H1 (cell line): ENCODE measurements at regions not wholly inside any gene's neighbourhood (a gene's known extent, or its start where the extent isn't known, plus 50 kb on each side); places are given as distances from the start of the nearest gene placed in this dataset.

Source experiments
- CTCF ChIA-PET: fragments of 300-600 bp; sonication (Branson Sonifier 250); formaldehyde crosslinking; loops from one replicate; lab custom pipeline; 2021; ENCODE audit not compliant: partially characterized antibody; lab: Charles Lee
- POLR2A ChIA-PET: fragments of 300-600 bp; sonication (Branson Sonifier 250); formaldehyde crosslinking; loops from one replicate; lab custom pipeline; 2021; ENCODE audit warnings: inconsistent platforms; ENCODE audit not compliant: partially characterized antibody; lab: Charles Lee
- DNase-seq, 2 experiments: peaks; one replicate each; pipeline versions ENCODE4 v3.0.0 to v3.0.0-alpha.2; 2010 to 2022; ENCODE audit warnings: low spot score in 2 of 2, low read depth in 1 of 2, mixed read lengths in 1 of 2
- FAIRE-seq: peaks from 2 replicates; lab custom pipeline; 2011; peaks lifted over from hg19 to GRCh38; lab: Jason Lieb, UNC
- H2AFZ ChIP-seq: 2 replicates; pipeline ENCODE4 v1.8.1; 2012; ENCODE audit warnings: low read length, inconsistent platforms
- H2AK5ac ChIP-seq: 2 replicates; pipeline ENCODE4 v1.6.1; 2013; ENCODE audit warnings: low read depth, low read length
- H2BK120ac ChIP-seq: replicated peaks from 2 replicates; pipeline ENCODE3; 2013; ENCODE audit warnings: low read depth, low read length, inconsistent platforms
- H2BK12ac ChIP-seq: 2 replicates; pipeline ENCODE4 v1.6.1; 2013; ENCODE audit warnings: low read depth, low read length
- H2BK15ac ChIP-seq: 2 replicates; pipeline ENCODE4 v1.6.1; 2013; ENCODE audit warnings: low read length
- H2BK20ac ChIP-seq: 2 replicates; pipeline ENCODE4 v1.6.1; 2013; ENCODE audit warnings: low read length
- H2BK5ac ChIP-seq: 2 replicates; pipeline ENCODE4 v1.6.1; 2013; ENCODE audit warnings: low read depth, low read length
- H3K14ac ChIP-seq: 2 replicates; pipeline ENCODE4 v1.6.1; 2013; ENCODE audit warnings: inconsistent platforms; ENCODE audit not compliant: insufficient read length
- H3K18ac ChIP-seq: 2 replicates; pipeline ENCODE4 v1.6.1; 2013; ENCODE audit warnings: low read length; ENCODE audit errors: extremely low read depth
- H3K23ac ChIP-seq: 2 replicates; pipeline ENCODE4 v1.6.1; 2013; ENCODE audit warnings: inconsistent platforms; ENCODE audit not compliant: insufficient read length
- H3K23me2 ChIP-seq: 2 replicates; pipeline ENCODE4 v1.6.1; 2013; ENCODE audit warnings: low read depth, low read length
- H3K27ac ChIP-seq: 2 replicates; pipeline ENCODE4 v1.6.1; 2011; ENCODE audit warnings: low read depth, low read length, inconsistent platforms
- H3K27me3 ChIP-seq, 4 experiments: replicated peaks in 1 of 4; 1 replicate in 1 of 4; 2 replicates in 3 of 4; pipeline versions ENCODE4 v1.6.1 to v1.8.1; 2011 to 2013; ENCODE audit warnings: low read length in 3 of 4, mild to moderate bottlenecking in 3 of 4, inconsistent platforms in 2 of 4, mixed read lengths in 2 of 4, moderate library complexity in 1 of 4; ENCODE audit not compliant: control insufficient read depth in 3 of 4, insufficient read depth in 3 of 4; ENCODE audit errors: extremely low read depth in 1 of 4
- H3K36me3 ChIP-seq, 4 experiments: 2 replicates each; pipeline versions ENCODE4 v1.6.1 to v1.8.1; 2011 to 2013; ENCODE audit warnings: mild to moderate bottlenecking in 4 of 4, low read length in 3 of 4, moderate library complexity in 2 of 4, control low read depth in 1 of 4, inconsistent platforms in 1 of 4; ENCODE audit not compliant: insufficient read depth in 4 of 4, control insufficient read depth in 2 of 4
- H3K4ac ChIP-seq: replicated peaks from 2 replicates; pipeline ENCODE3; 2013; ENCODE audit warnings: low read length, low read depth, mixed read lengths, inconsistent platforms; ENCODE audit not compliant: insufficient read length
- H3K4me1 ChIP-seq, 4 experiments: replicated peaks in 1 of 4; 1 replicate in 1 of 4; 2 replicates in 3 of 4; pipeline versions ENCODE4 v1.6.1 to v1.8.1; 2011 to 2013; ENCODE audit warnings: low read length in 3 of 4, inconsistent platforms in 2 of 4, mixed read lengths in 1 of 4; ENCODE audit not compliant: insufficient read depth in 4 of 4, control insufficient read depth in 3 of 4
- H3K4me2 ChIP-seq, 2 experiments: 2 replicates each; pipeline versions ENCODE4 v1.6.1 to v1.8.1; 2011 to 2013; ENCODE audit warnings: low read depth in 2 of 2, low read length in 2 of 2, control low read depth in 1 of 2, inconsistent platforms in 1 of 2, mild to moderate bottlenecking in 1 of 2; ENCODE audit not compliant: insufficient read depth in 1 of 2
- H3K4me3 ChIP-seq, 4 experiments: fragments of 200-600, 300-600 bp in 1 of 4; sonication (generic), shearing (Covaris generic), sonication (Bioruptor Twin) in 1 of 4; 2 replicates each; pipeline versions ENCODE4 v1.5.1 to v1.8.1; 2011 to 2016; ENCODE audit warnings: low read length in 4 of 4, low read depth in 3 of 4, control low read depth in 2 of 4, inconsistent platforms in 2 of 4, mild to moderate bottlenecking in 2 of 4, mixed read lengths in 1 of 4, moderate library complexity in 1 of 4; ENCODE audit not compliant: insufficient read depth in 2 of 4; ENCODE audit errors: extremely low read depth in 1 of 4
- H3K56ac ChIP-seq: replicated peaks from 2 replicates; pipeline ENCODE3; 2013; ENCODE audit warnings: low read depth, mild to moderate bottlenecking, mixed read lengths, low read length, inconsistent platforms; ENCODE audit not compliant: insufficient read length
- H3K79me1 ChIP-seq: 2 replicates; pipeline ENCODE4 v1.6.1; 2013; ENCODE audit warnings: low read depth, low read length, control low read depth
- H3K79me2 ChIP-seq, 2 experiments: 2 replicates each; pipeline versions ENCODE4 v1.6.1 to v1.8.1; 2012 to 2013; ENCODE audit warnings: low read length in 2 of 2, mild to moderate bottlenecking in 2 of 2, inconsistent platforms in 1 of 2; ENCODE audit not compliant: insufficient read depth in 2 of 2, control insufficient read depth in 1 of 2
- H3K9ac ChIP-seq, 4 experiments: replicated peaks in 1 of 4; 1 replicate in 1 of 4; 2 replicates in 3 of 4; pipeline versions ENCODE4 v1.6.1 to v1.8.1; 2011 to 2013; ENCODE audit warnings: low read depth in 3 of 4, low read length in 3 of 4, control low read depth in 2 of 4, mild to moderate bottlenecking in 2 of 4, moderate library complexity in 2 of 4, inconsistent platforms in 1 of 4; ENCODE audit errors: extremely low read depth in 1 of 4
- H3K9me3 ChIP-seq, 2 experiments: 2 replicates each; pipeline versions ENCODE4 v1.6.1 to v1.8.1; 2012 to 2013; ENCODE audit warnings: mild to moderate bottlenecking in 2 of 2, moderate library complexity in 2 of 2, control low read depth in 1 of 2, inconsistent platforms in 1 of 2, low read depth in 1 of 2, low read length in 1 of 2, mixed read lengths in 1 of 2; ENCODE audit not compliant: insufficient read depth in 2 of 2
- H4K20me1 ChIP-seq, 2 experiments: replicated peaks in 1 of 2; 2 replicates each; pipeline versions ENCODE3 to v1.8.1; 2011 to 2013; ENCODE audit warnings: inconsistent platforms in 2 of 2, low read length in 2 of 2, mild to moderate bottlenecking in 1 of 2; ENCODE audit not compliant: insufficient read depth in 2 of 2, control insufficient read depth in 1 of 2
- H4K5ac ChIP-seq: 2 replicates; pipeline ENCODE4 v1.6.1; 2013; ENCODE audit warnings: low read length, low read depth, mixed read lengths, inconsistent platforms; ENCODE audit not compliant: insufficient read length
- H4K8ac ChIP-seq: 2 replicates; pipeline ENCODE4 v1.8.0; 2013; ENCODE audit warnings: mild to moderate bottlenecking, moderate library complexity, low read length, inconsistent platforms; ENCODE audit not compliant: insufficient read depth; ENCODE audit errors: extremely low read depth
- H4K91ac ChIP-seq: replicated peaks from 2 replicates; pipeline ENCODE3; 2013; ENCODE audit warnings: low read length, mixed read lengths, inconsistent platforms; ENCODE audit not compliant: insufficient read length
- CTCF ChIP-seq, 3 experiments: IDR thresholded peaks; 1 replicate in 2 of 3; 2 replicates in 1 of 3; pipeline versions ENCODE4 v1.5.1 to v1.6.1; 2011; ENCODE audit warnings: low read length in 3 of 3, mild to moderate bottlenecking in 3 of 3, inconsistent platforms in 2 of 3, low read depth in 1 of 3, moderate library complexity in 1 of 3; ENCODE audit not compliant: insufficient read depth in 1 of 3; ENCODE audit errors: control extremely low read depth in 1 of 3
- EGR1 ChIP-seq: IDR thresholded peaks from 2 replicates; pipeline ENCODE4 v1.6.1; 2011; ENCODE audit warnings: low read depth, low read length, borderline replicate concordance
- EZH2 ChIP-seq: fragments of 200-600 bp; sonication (generic); IDR thresholded peaks from 2 replicates; pipeline ENCODE4 v1.7.1; 2012; ENCODE audit warnings: low read depth, mild to moderate bottlenecking, moderate library complexity, low read length, inconsistent platforms; ENCODE audit not compliant: severe bottlenecking
- MAFK ChIP-seq: IDR thresholded peaks from 2 replicates; pipeline ENCODE4 v1.6.1; 2012; ENCODE audit warnings: low read depth, mild to moderate bottlenecking, improper control_type of control experiment, low read length
- RNF2 ChIP-seq: fragments of 200-900, 300-1000 bp; sonication (generic); IDR thresholded peaks from 2 replicates; pipeline ENCODE4 v1.7.1; 2016; ENCODE audit warnings: borderline replicate concordance, low read depth, mild to moderate bottlenecking, antibody characterized with exemption, low read length; ENCODE audit not compliant: poor library complexity, severe bottlenecking; ENCODE audit errors: missing control alignments
- RXRA ChIP-seq: IDR thresholded peaks from 2 replicates; pipeline ENCODE4 v1.6.1; 2011; ENCODE audit warnings: low read depth, mild to moderate bottlenecking, low read length, moderate library complexity; ENCODE audit not compliant: insufficient read depth
- SAP30 ChIP-seq: fragments of 300-600 bp; sonication (generic); IDR thresholded peaks from 2 replicates; pipeline ENCODE4 v1.7.1; 2012; ENCODE audit warnings: low read length, moderate library complexity, mild to moderate bottlenecking, inconsistent platforms; ENCODE audit not compliant: insufficient read depth, insufficient replicate concordance
- SP4 ChIP-seq: IDR thresholded peaks from 2 replicates; pipeline ENCODE4 v1.6.1; 2012; ENCODE audit warnings: low read length, inconsistent platforms
- SUZ12 ChIP-seq: fragments of 200-600 bp; sonication (generic); IDR thresholded peaks from 2 replicates; pipeline ENCODE4 v1.6.1; 2012; ENCODE audit warnings: mild to moderate bottlenecking, inconsistent platforms, low read length, moderate library complexity, mixed read lengths
- TAF1 ChIP-seq: IDR thresholded peaks from 2 replicates; pipeline ENCODE4 v1.6.1; 2011; ENCODE audit warnings: mild to moderate bottlenecking, low read depth, low read length
- TAF7 ChIP-seq: optimal IDR thresholded peaks from 2 replicates; pipeline ENCODE3; 2011; ENCODE audit warnings: low read depth, mild to moderate bottlenecking, inconsistent platforms, low read length, moderate library complexity, borderline replicate concordance
- TEAD4 ChIP-seq: IDR thresholded peaks from 2 replicates; pipeline ENCODE4 v1.6.1; 2012; ENCODE audit warnings: low read depth, low read length, inconsistent platforms, mixed read lengths
- WGBS, 2 experiments: shearing (Covaris generic) in 1 of 2; methylation state at CpG; one replicate each; pipeline versions ENCODE4 v1.1.6 to v1.1.7; 2013 to 2015; ENCODE audit warnings: low lambda C conversion rate in 2 of 2, mixed read lengths in 2 of 2, inconsistent platforms in 1 of 2, low coverage in 1 of 2, missing lambda C conversion rate in 1 of 2; ENCODE audit not compliant: insufficient replicate concordance in 2 of 2, insufficient coverage in 1 of 2, insufficient read length in 1 of 2; ENCODE audit errors: extremely low coverage in 1 of 2, missing lambda C conversion rate in 1 of 2; 5-methylcytosine and 5-hydroxymethylcytosine counted together

GRCh38 chr7:109895536-109895935 lies 1195.4 kb upstream of the LRRN3 start:
- ChIA-PET POLR2A (no interaction called here), CTCF (interaction anchor here (0.7 kb wide), 1 partner anchor 38 kb away, joined by 3 read pairs; no protein-coding TSS in a partner anchor)
- no peak for FAIRE-seq

More at GRCh38 chr7:109895536-109895935, 1195.4 kb upstream of the LRRN3 start:
- Histone ChIP-seq H3K79me1 (no peaks in the 10 kb centered on the region), H2BK12ac (no peak overlapping the region), H3K9me3 (no peaks in the 10 kb centered on the region), H2BK120ac (no peak overlapping the region), H2AK5ac (no peak overlapping the region), H4K91ac (no peak overlapping the region), H3K9ac (no peak overlapping the region), H3K23ac (no peak overlapping the region), H3K79me2 (no peaks in the 10 kb centered on the region), H2BK5ac (no peak overlapping the region), H3K36me3 (no peaks in the 10 kb centered on the region), H3K23me2 (no peaks in the 10 kb centered on the region), H4K8ac (no peak overlapping the region), H3K4ac (no peak overlapping the region), H3K14ac (no peak overlapping the region), H2AFZ (peak overlapping the region; percentile 94), H3K4me2 (no peak overlapping the region), H4K5ac (no peak overlapping the region), H3K18ac (no peak overlapping the region), H3K27me3 (no peaks in the 10 kb centered on the region), H2BK15ac (no peak overlapping the region), H3K27ac (no peak overlapping the region), H2BK20ac (no peak overlapping the region), H4K20me1 (no peaks in the 10 kb centered on the region), H3K56ac (no peak overlapping the region), H3K4me1 (no peaks in the 10 kb centered on the region), H3K4me3 (no peak overlapping the region)
- TF ChIP-seq MAFK (no peak), RNF2 (no peak), EGR1 (no peak), TAF1 (no peak), TAF7 (no peak), EZH2 (no peak), CTCF (IDR thresholded peaks at IDR 0.05; ENCODE audit: control extremely low read depth in 1 of 3, insufficient read depth in 1 of 3, low read depth in 1 of 3, low read length in 3 of 3) (no peak), SAP30 (no peak), SP4 (no peak), SUZ12 (no peak), TEAD4 (no peak), RXRA (no peak)
- DNase-seq = no peak
- WGBS, 2 experiments = 92% methylated on average over 3 of the region's 3 CpGs; no CpG with 5 or more reads in 1 of the 2 experiments
